ENCODE measurements at regions not wholly inside any gene's neighbourhood (a gene's known extent, or its start where the extent isn't known, plus 50 kb on each side); places are given as distances from the start of the nearest gene placed in this dataset.
"Not testable (repeated sequence)": the region's sequence is repeated elsewhere in the genome, so short reads cannot be mapped to it uniquely, and the experiment has no call there.

DNA sequence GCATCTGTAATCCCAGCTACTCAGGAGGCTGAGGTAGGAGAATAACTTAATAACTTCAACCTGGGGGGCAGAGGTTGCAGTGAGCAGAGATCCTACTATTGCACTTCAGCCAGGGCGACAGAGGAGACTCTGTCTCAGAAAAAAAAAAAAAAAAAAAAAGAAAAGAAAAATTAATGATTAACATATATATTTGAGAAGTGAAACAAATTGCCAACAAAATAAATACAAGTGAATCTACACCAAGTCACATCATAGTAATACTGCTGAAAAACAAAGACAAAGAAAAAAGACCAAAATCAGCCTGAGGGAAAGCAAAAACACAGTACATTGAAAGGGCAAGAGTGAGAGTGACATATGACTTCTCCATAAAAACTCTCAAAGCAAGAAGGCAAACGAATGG is 123.7 kb downstream of the CASP12 start:
- Histone ChIP-seq H3K9ac (ENCODE audit: low read depth, low read length) (no peak overlapping the region), H3K27me3 (ENCODE audit: insufficient read depth, low read length) (no peaks in the 10 kb centered on the region), H3K9me3 (ENCODE audit: insufficient read depth, low read depth, low read length) (peaks cover 9% of the 10 kb centered on the region; the same call in 1 of the 2 replicates), H3K27ac (ENCODE audit: low read length) (no peak overlapping the region), H3K36me3 (ENCODE audit: insufficient read depth, low read depth, low read length) (no peaks in the 10 kb centered on the region), H3K4me3 (ENCODE audit: low read length) (no peak overlapping the region), H3K4me1 (ENCODE audit: insufficient read depth, low read length) (peaks cover 5% of the 10 kb centered on the region; the same call in 1 of the 2 replicates)

DNA sequence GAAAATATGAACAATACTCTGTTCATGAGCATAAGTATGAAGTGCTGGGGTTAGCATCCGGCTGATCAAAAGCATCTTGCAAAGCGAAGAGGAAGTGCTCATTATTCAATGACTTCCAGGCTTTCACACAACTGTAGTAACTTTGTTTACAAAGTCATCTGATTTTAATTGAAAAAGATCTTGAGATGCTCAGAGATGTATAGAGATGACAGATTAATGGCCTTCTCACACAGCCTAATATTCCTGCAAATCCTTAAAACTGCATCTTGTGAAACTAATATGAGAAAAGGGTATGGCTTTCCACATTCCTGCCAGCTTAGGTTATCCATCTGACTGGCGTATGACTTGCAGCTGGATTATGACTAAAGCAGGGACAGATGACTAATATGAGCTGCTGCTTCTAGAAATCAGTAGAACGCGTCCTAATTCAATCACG is 125.4 kb downstream of the CASP12 start:
- H3K36me3 ChIP-seq (ENCODE audit: insufficient read depth, low read depth, low read length): no peaks in the 10 kb centered on the region
- H3K27me3 ChIP-seq (ENCODE audit: insufficient read depth, low read length): no peaks in the 10 kb centered on the region
- H3K9ac ChIP-seq (ENCODE audit: low read depth, low read length): no peak overlapping the region
- peaks cover 9% of the 10 kb centered on the region; the same call in 1 of the 2 replicates for H3K9me3 ChIP-seq (ENCODE audit: insufficient read depth, low read depth, low read length)
- no peak overlapping the region for H3K27ac ChIP-seq (ENCODE audit: low read length)
- peaks cover 5% of the 10 kb centered on the region; the same call in 1 of the 2 replicates for H3K4me1 ChIP-seq (ENCODE audit: insufficient read depth, low read length)
- no peak overlapping the region for H3K4me3 ChIP-seq (ENCODE audit: low read length)

- no peak overlapping the region for H3K27ac ChIP-seq (ENCODE audit: low read length)
- H3K27me3 ChIP-seq (ENCODE audit: insufficient read depth, low read length): no peaks in the 10 kb centered on the region
- H3K9ac ChIP-seq (ENCODE audit: low read depth, low read length): no peak overlapping the region
- peaks cover 9% of the 10 kb centered on the region; the same call in 1 of the 2 replicates for H3K9me3 ChIP-seq (ENCODE audit: insufficient read depth, low read depth, low read length)
- H3K4me1 ChIP-seq (ENCODE audit: insufficient read depth, low read length): peaks cover 5% of the 10 kb centered on the region; the same call in 1 of the 2 replicates
- H3K36me3 ChIP-seq (ENCODE audit: insufficient read depth, low read depth, low read length): no peaks in the 10 kb centered on the region
- H3K4me3 ChIP-seq (ENCODE audit: low read length): no peak overlapping the region
Observed at GRCh38 chr11:104771763-104772162, 126.5 kb downstream of the CASP12 start.

- H3K27me3 ChIP-seq (ENCODE audit: insufficient read depth, low read length); H3K27ac ChIP-seq (ENCODE audit: low read length); H3K9ac ChIP-seq (ENCODE audit: low read depth, low read length); H3K4me3 ChIP-seq (ENCODE audit: low read length); H3K36me3 ChIP-seq (ENCODE audit: insufficient read depth, low read depth, low read length); H3K4me1 ChIP-seq (ENCODE audit: insufficient read depth, low read length); H3K9me3 ChIP-seq (ENCODE audit: insufficient read depth, low read depth, low read length): not testable (repeated sequence)
Observed at GRCh38 chr11:104771046-104771445, 127.2 kb downstream of the CASP12 start.

DNA sequence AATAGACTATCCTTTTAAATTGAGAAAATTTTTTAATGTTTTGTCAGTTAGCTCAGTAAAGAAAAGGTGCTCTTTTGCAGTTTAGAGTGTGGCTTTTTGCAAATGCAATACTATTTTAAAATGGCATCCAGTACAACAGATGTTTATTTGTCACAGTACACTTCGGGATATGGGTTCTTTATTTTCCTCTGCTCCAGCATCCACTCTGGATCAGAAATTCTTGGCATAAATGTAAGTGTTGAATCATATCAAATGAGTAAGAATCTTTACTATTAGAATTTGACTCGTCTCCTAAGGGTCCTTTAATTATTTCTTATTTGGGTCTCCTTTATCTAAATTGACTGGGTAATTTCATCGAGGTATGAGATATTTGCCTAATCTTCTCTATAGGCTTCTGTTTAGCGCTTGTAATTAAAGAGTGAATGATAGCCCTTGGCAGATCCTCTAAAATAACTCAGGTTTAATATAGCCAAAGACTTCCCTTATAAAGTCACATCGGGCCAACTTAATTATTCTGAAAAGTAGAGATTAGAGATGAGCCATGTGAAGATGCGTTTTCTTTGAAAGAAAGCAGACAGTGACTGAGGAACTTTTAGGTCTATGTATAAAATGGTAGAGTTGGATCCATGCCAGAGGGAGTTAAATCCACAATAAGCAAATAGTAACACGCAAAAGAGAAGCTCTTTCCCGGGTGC is 132.7 kb downstream of the CASP12 start:
- Histone ChIP-seq H3K9ac (ENCODE audit: low read depth, low read length) (no peak overlapping the region), H3K36me3 (ENCODE audit: insufficient read depth, low read depth, low read length) (no peaks in the 10 kb centered on the region), H3K9me3 (ENCODE audit: insufficient read depth, low read depth, low read length) (no peaks in the 10 kb centered on the region), H3K4me1 (ENCODE audit: insufficient read depth, low read length) (no peaks in the 10 kb centered on the region), H3K27me3 (ENCODE audit: insufficient read depth, low read length) (no peaks in the 10 kb centered on the region), H3K27ac (ENCODE audit: low read length) (no peak overlapping the region), H3K4me3 (ENCODE audit: low read length) (no peak overlapping the region)

GRCh38 chr11:104764710-104765045 is 133.6 kb downstream of the CASP12 start:
- H3K4me3 ChIP-seq (ENCODE audit: low read length): no peak overlapping the region
- H3K27ac ChIP-seq (ENCODE audit: low read length): no peak overlapping the region
- no peaks in the 10 kb centered on the region for H3K9me3 ChIP-seq (ENCODE audit: insufficient read depth, low read depth, low read length)
- H3K4me1 ChIP-seq (ENCODE audit: insufficient read depth, low read length): no peaks in the 10 kb centered on the region
- H3K36me3 ChIP-seq (ENCODE audit: insufficient read depth, low read depth, low read length): no peaks in the 10 kb centered on the region
- H3K9ac ChIP-seq (ENCODE audit: low read depth, low read length): no peak overlapping the region
- no peaks in the 10 kb centered on the region for H3K27me3 ChIP-seq (ENCODE audit: insufficient read depth, low read length)

DNA sequence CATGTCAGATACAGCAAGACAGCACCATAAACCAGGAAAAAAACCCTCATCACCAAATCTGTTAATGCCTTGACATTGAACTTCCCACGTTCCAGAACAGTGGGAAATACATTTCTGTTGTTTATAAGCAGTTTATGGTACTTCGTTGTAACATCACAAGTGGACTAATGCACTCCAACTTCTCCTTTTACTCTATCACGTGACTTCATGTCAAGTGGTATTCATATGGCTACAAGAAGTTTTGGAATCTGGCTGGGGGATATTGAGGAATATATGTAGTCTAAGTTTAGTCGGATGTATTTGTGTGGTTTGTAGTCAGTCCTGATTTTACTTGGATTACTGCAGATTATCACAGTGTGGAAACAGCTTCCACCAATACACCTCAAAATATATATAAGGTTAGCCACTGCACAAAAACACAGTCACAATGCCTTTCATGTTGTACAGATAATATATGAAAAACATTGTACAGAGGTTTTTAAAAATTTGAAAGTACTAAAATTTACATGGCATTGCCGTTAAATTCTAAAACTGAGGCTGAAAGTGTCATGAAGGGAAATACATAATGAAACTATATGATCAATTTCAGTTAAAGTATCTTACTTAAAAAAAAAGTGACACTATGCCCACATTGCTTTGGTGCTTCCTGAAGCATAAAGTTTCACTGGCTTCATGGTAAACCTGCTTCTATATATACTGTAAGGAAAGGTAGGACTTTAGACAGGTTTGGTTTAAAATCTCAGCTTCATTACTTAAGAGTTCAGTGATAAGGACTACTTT is 134.1 kb downstream of the CASP12 start:
- Histone ChIP-seq H3K27ac (ENCODE audit: low read length) (no peak overlapping the region), H3K4me1 (ENCODE audit: insufficient read depth, low read length) (no peaks in the 10 kb centered on the region), H3K27me3 (ENCODE audit: insufficient read depth, low read length) (no peaks in the 10 kb centered on the region), H3K4me3 (ENCODE audit: low read length) (no peak overlapping the region), H3K9me3 (ENCODE audit: insufficient read depth, low read depth, low read length) (no peaks in the 10 kb centered on the region), H3K9ac (ENCODE audit: low read depth, low read length) (no peak overlapping the region), H3K36me3 (ENCODE audit: insufficient read depth, low read depth, low read length) (no peaks in the 10 kb centered on the region)

DNA sequence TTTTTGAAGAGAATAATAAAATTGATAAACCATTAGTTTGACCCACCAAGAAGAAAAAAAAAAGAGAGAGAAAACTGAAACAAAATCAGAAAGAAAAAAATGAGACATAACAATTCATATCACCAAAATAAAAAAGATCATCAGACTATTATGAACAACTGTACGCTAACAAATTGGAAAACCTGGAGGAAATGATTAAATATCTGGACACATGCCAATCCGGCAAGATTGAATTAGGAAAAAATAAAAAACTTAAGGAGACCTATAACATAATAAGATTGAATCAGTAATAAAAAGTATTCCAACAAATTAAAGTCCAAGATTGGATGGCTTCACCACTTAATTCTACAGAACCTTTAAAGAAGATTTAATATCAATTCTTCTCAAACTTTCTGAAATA is 136.7 kb downstream of the CASP12 start:
- H3K36me3 ChIP-seq (ENCODE audit: insufficient read depth, low read depth, low read length): no peaks in the 10 kb centered on the region
- no peak overlapping the region for H3K27ac ChIP-seq (ENCODE audit: low read length)
- no peak overlapping the region for H3K4me3 ChIP-seq (ENCODE audit: low read length)
- no peaks in the 10 kb centered on the region for H3K4me1 ChIP-seq (ENCODE audit: insufficient read depth, low read length)
- no peak overlapping the region for H3K9ac ChIP-seq (ENCODE audit: low read depth, low read length)
- H3K9me3 ChIP-seq (ENCODE audit: insufficient read depth, low read depth, low read length): no peaks in the 10 kb centered on the region
- H3K27me3 ChIP-seq (ENCODE audit: insufficient read depth, low read length): no peaks in the 10 kb centered on the region

- H3K4me1 ChIP-seq (ENCODE audit: insufficient read depth, low read length): no peaks in the 10 kb centered on the region
- no peak overlapping the region for H3K9ac ChIP-seq (ENCODE audit: low read depth, low read length)
- no peak overlapping the region for H3K4me3 ChIP-seq (ENCODE audit: low read length)
- H3K27ac ChIP-seq (ENCODE audit: low read length): no peak overlapping the region
- H3K9me3 ChIP-seq (ENCODE audit: insufficient read depth, low read depth, low read length): no peaks in the 10 kb centered on the region
- H3K36me3 ChIP-seq (ENCODE audit: insufficient read depth, low read depth, low read length): no peaks in the 10 kb centered on the region
- no peaks in the 10 kb centered on the region for H3K27me3 ChIP-seq (ENCODE audit: insufficient read depth, low read length)
Observed at GRCh38 chr11:104759464-104759863, 138.8 kb downstream of the CASP12 start.

GRCh38 chr11:104738918-104739317 is 159.3 kb downstream of the CASP12 start:
- Histone ChIP-seq H3K9ac (ENCODE audit: low read depth, low read length) (no peak overlapping the region), H3K27me3 (ENCODE audit: insufficient read depth, low read length) (no peaks in the 10 kb centered on the region), H3K9me3 (ENCODE audit: insufficient read depth, low read depth, low read length) (no peaks in the 10 kb centered on the region)

DNA sequence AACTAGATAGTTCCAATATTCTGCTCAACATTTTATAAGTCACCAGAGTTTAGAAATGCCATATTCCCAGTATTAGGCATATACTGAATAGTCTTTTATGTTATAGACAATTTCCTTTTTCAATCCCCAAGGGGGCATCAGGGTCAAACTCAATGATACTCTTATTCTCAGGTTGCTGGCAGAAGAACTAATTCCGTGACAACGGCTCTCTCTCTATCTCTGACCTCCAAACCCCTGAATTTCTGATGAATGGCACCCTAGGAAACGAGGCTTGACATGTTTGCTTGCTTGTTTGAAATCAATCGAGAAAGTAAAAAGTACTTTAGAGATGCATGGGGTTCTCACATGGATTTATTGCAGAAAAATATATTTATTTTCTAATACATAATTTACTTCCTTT is 160.1 kb downstream of the CASP12 start:
- Histone ChIP-seq H3K27ac (ENCODE audit: low read length) (no peak overlapping the region), H3K4me3 (ENCODE audit: low read length) (no peak overlapping the region), H3K9ac (ENCODE audit: low read depth, low read length) (no peak overlapping the region), H3K27me3 (ENCODE audit: insufficient read depth, low read length) (no peaks in the 10 kb centered on the region), H3K4me1 (ENCODE audit: insufficient read depth, low read length) (no peaks in the 10 kb centered on the region), H3K36me3 (ENCODE audit: insufficient read depth, low read depth, low read length) (no peaks in the 10 kb centered on the region), H3K9me3 (ENCODE audit: insufficient read depth, low read depth, low read length) (no peaks in the 10 kb centered on the region)

More at GRCh38 chr11:104738918-104739317, 159.3 kb downstream of the CASP12 start:
- Histone ChIP-seq H3K27ac (ENCODE audit: low read length) (no peak overlapping the region), H3K4me3 (ENCODE audit: low read length) (no peak overlapping the region), H3K36me3 (ENCODE audit: insufficient read depth, low read depth, low read length) (no peaks in the 10 kb centered on the region), H3K4me1 (ENCODE audit: insufficient read depth, low read length) (no peaks in the 10 kb centered on the region)

DNA sequence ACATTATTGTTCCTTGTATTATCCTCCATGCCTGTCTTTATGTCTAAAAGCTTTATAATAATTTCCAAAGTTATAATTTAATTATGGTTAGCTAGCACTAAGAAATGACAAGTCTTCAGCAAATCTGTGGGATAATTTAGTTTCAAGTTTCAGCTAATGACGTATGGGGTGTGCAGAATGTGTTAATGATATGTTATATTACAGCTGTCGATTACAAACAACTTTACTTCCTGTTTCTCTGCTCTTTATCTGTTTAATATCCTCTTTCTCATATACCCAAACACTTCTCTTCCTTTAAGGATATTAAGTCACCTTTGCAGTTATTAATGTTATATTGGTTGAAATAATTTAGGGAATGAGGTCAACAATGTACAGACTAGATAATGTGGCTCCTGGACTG is 161.8 kb downstream of the CASP12 start:
- H3K9ac ChIP-seq (ENCODE audit: low read depth, low read length): no peak overlapping the region
- H3K36me3 ChIP-seq (ENCODE audit: insufficient read depth, low read depth, low read length): no peaks in the 10 kb centered on the region
- no peak overlapping the region for H3K27ac ChIP-seq (ENCODE audit: low read length)
- H3K9me3 ChIP-seq (ENCODE audit: insufficient read depth, low read depth, low read length): no peaks in the 10 kb centered on the region
- no peak overlapping the region for H3K4me3 ChIP-seq (ENCODE audit: low read length)
- no peaks in the 10 kb centered on the region for H3K4me1 ChIP-seq (ENCODE audit: insufficient read depth, low read length)
- H3K27me3 ChIP-seq (ENCODE audit: insufficient read depth, low read length): no peaks in the 10 kb centered on the region
